ENCODE measurements at regions not wholly inside any gene's neighbourhood (a gene's known extent, or its start where the extent isn't known, plus 50 kb on each side); places are given as distances from the start of the nearest gene placed in this dataset.

GRCh38 chr2:562391-563364, 114.5 kb downstream of the TMEM18 start:
- DNase-seq: no peak
- H3K27ac ChIP-seq: no peak overlapping the region
- WGBS, 2 donors: 78 to 84% methylated on average over 17 to 23 of the region's 33 CpGs
- no peaks in the 10 kb centered on the region for H3K36me3 ChIP-seq
- no peaks in the 10 kb centered on the region for H3K27me3 ChIP-seq
- no peak for TF ChIP-seq POLR2A (IDR thresholded peaks at IDR 0.05)
- TF ChIP-seq, protein P1, sequence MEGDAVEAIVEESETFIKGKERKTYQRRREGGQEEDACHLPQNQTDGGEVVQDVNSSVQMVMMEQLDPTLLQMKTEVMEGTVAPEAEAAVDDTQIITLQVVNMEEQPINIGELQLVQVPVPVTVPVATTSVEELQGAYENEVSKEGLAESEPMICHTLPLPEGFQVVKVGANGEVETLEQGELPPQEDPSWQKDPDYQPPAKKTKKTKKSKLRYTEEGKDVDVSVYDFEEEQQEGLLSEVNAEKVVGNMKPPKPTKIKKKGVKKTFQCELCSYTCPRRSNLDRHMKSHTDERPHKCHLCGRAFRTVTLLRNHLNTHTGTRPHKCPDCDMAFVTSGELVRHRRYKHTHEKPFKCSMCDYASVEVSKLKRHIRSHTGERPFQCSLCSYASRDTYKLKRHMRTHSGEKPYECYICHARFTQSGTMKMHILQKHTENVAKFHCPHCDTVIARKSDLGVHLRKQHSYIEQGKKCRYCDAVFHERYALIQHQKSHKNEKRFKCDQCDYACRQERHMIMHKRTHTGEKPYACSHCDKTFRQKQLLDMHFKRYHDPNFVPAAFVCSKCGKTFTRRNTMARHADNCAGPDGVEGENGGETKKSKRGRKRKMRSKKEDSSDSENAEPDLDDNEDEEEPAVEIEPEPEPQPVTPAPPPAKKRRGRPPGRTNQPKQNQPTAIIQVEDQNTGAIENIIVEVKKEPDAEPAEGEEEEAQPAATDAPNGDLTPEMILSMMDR (IDR thresholded peaks at IDR 0.05): no peak
- no peak overlapping the region for H3K4me3 ChIP-seq (replicated peaks in 1 of 3)
- intact Hi-C loops (cut with DNase I): no loop called here
- H3K9me3 ChIP-seq: no peaks in the 10 kb centered on the region
- H3K4me1 ChIP-seq: peaks cover 5 to 23% of the 10 kb centered on the region in 2 donors

DNA sequence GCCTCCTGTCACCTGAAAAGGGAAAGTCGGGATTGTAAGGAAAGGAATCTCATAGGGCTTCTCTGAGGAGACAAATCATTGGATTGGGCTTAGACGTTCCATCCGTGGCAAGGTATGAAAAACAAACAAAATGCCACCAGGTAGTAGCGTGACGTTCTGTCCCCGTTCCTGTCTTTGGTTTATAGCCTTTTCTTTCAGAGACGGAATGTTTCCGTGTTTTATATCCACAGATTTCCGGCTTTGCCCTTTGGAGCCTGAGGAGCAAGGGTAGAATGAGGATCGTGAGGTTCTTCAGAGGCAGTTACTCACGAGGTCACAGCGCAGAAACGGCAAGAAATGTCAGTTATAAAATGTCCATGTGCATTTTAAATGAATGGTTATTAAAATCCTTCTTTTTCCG, 118.3 kb downstream of the TMEM18 start:
- H3K9me3 ChIP-seq: no peaks in the 10 kb centered on the region
- intact Hi-C loops (cut with DNase I): no loop called here
- peaks cover 22 to 32% of the 10 kb centered on the region in 2 donors for H3K4me1 ChIP-seq
- TF ChIP-seq POLR2A (IDR thresholded peaks at IDR 0.05): no peak
- TF ChIP-seq, protein P1 (IDR thresholded peaks at IDR 0.05): no peak
- H3K36me3 ChIP-seq: no peaks in the 10 kb centered on the region
- WGBS, 2 donors: 88 to 91% methylated on average over 14 of the region's 14 CpGs
- H3K27ac ChIP-seq: no peak overlapping the region
- no peak for DNase-seq
- no peak overlapping the region for H3K4me3 ChIP-seq (replicated peaks in 1 of 3)
- H3K27me3 ChIP-seq: no peaks in the 10 kb centered on the region

DNA sequence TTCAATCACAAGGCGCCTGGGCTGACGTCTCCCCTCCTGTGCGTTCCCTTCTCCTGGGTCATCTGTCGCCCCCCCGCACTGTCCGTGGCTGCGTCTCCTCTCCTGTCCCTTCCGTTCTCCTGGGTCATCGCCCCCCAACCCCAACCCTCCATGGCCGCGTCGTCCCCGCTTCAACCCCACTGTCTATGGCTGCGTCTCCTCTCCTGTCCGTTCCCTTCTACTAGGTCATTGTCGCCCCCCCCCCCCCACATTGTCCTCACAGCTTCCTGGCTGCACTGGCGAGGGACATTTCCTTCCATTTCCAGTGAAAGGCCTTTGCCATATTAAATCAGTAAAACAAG, 118.9 kb downstream of the TMEM18 start:
- no peak overlapping the region for H3K4me3 ChIP-seq (replicated peaks in 1 of 3)
- TF ChIP-seq, protein P1 (IDR thresholded peaks at IDR 0.05): no peak
- no peak for TF ChIP-seq POLR2A (IDR thresholded peaks at IDR 0.05)
- no peak for DNase-seq
- H3K27me3 ChIP-seq: no peaks in the 10 kb centered on the region
- peaks cover 22 to 32% of the 10 kb centered on the region in 2 donors for H3K4me1 ChIP-seq
- H3K27ac ChIP-seq: no peak overlapping the region
- H3K9me3 ChIP-seq: no peaks in the 10 kb centered on the region
- intact Hi-C loops (cut with DNase I): no loop called here
- 76 to 90% methylated on average over 17 of the region's 17 CpGs for WGBS, 2 donors
- no peaks in the 10 kb centered on the region for H3K36me3 ChIP-seq

- WGBS, 2 donors: 90 to 91% methylated on average over 34 of the region's 34 CpGs
- peak in 1 of 2 donors; percentile 30 for DNase-seq
- TF ChIP-seq, protein P1 (IDR thresholded peaks at IDR 0.05): no peak
- no peak for TF ChIP-seq POLR2A (IDR thresholded peaks at IDR 0.05)
- Histone ChIP-seq H3K27ac (no peak overlapping the region), H3K36me3 (no peaks in the 10 kb centered on the region), H3K27me3 (no peaks in the 10 kb centered on the region), H3K9me3 (no peaks in the 10 kb centered on the region), H3K4me1 (peaks cover 22 to 32% of the 10 kb centered on the region in 2 donors), H3K4me3 (replicated peaks in 1 of 3) (no peak overlapping the region)
- intact Hi-C loops (cut with DNase I): no loop called here
Observed at GRCh38 chr2:557635-558301, 119.4 kb downstream of the TMEM18 start.

- TF ChIP-seq, protein P1 (IDR thresholded peaks at IDR 0.05): no peak
- TF ChIP-seq POLR2A (IDR thresholded peaks at IDR 0.05): no peak
- H3K27ac ChIP-seq: peak overlapping the region in 1 of 3 donors; percentile 89
- H3K9me3 ChIP-seq: no peaks in the 10 kb centered on the region
- intact Hi-C loops (cut with DNase I): no loop called here
- peaks cover 22 to 27% of the 10 kb centered on the region in 2 donors for H3K4me1 ChIP-seq
- H3K27me3 ChIP-seq: no peaks in the 10 kb centered on the region
- WGBS, 2 donors: 68 to 69% methylated on average over 11 of the region's 11 CpGs
- H3K36me3 ChIP-seq: no peaks in the 10 kb centered on the region
- peak in 1 of 2 donors; percentile 29 for DNase-seq
- no peak overlapping the region for H3K4me3 ChIP-seq (replicated peaks in 1 of 3)
Observed at GRCh38 chr2:556485-556884, 120.7 kb downstream of the TMEM18 start.

All from thyroid gland (tissue), 4 donors.